T-cell (primary cell): ENCODE measurements at regions not wholly inside any gene's neighbourhood (a gene's known extent, or its start where the extent isn't known, plus 50 kb on each side); places are given as distances from the start of the nearest gene placed in this dataset.

Source experiments
- ATAC-seq, 4 experiments: fragments of 200-7000 bp in 3 of 4; fragments of 150-1000 bp in 1 of 4; cut with Tn5 transposase; replicated peaks in 1 of 4; 1 replicate in 3 of 4; 2 replicates in 1 of 4; pipeline ENCODE4 v1.10.0; 2021; ENCODE audit warnings: moderate library complexity in 3 of 4, mild to moderate bottlenecking in 2 of 4, moderate number of reproducible peaks in 1 of 4
- CTCF ChIA-PET, 2 donors: fragments of 300-600 bp; sonication (Branson Sonifier 250); formaldehyde crosslinking; loops; one replicate each; lab custom pipeline; 2022; ENCODE audit warnings: antibody characterized with exemption in 2 of 2; lab: Charles Lee
- POLR2A ChIA-PET, 2 donors: fragments of 300-600 bp; sonication (Branson Sonifier 250); formaldehyde crosslinking; loops; one replicate each; lab custom pipeline; 2022; ENCODE audit warnings: antibody characterized with exemption in 2 of 2; lab: Charles Lee
- DNase-seq, 35 experiments: peaks; one replicate each; pipeline versions ENCODE4 v3.0.0 to v3.0.0-alpha.2; 2013 to 2023
- H3K27ac ChIP-seq: one replicate; pipeline ENCODE4 v1.5.1; 2013; ENCODE audit warnings: low read length
- H3K27me3 ChIP-seq, 2 experiments: replicated peaks in 1 of 2; 1 replicate in 1 of 2; 2 replicates in 1 of 2; pipeline versions ENCODE4 v1.6.1 to v1.7.0; 2013; ENCODE audit warnings: low read length in 1 of 2, mixed read lengths in 1 of 2; ENCODE audit not compliant: control insufficient read depth in 2 of 2, insufficient read depth in 2 of 2; ENCODE audit errors: extremely low read depth in 1 of 2
- H3K36me3 ChIP-seq, 2 donors: 1 replicate in 1 of 2; 2 replicates in 1 of 2; pipeline versions ENCODE4 v1.6.1 to v1.7.0; 2013; ENCODE audit warnings: low read length in 1 of 2; ENCODE audit not compliant: control insufficient read depth in 2 of 2, insufficient read depth in 1 of 2; ENCODE audit errors: extremely low read depth in 1 of 2
- H3K4me1 ChIP-seq, 2 experiments: 1 replicate in 1 of 2; 2 replicates in 1 of 2; pipeline versions ENCODE4 v1.6.1 to v1.7.0; 2013; ENCODE audit warnings: low read length in 2 of 2, mixed read lengths in 1 of 2; ENCODE audit not compliant: insufficient read depth in 2 of 2, control insufficient read depth in 1 of 2; ENCODE audit errors: extremely low read depth in 1 of 2
- H3K4me3 ChIP-seq, 2 donors: 1 replicate in 1 of 2; 2 replicates in 1 of 2; pipeline versions ENCODE4 v1.5.1 to v1.7.0; 2013; ENCODE audit warnings: mild to moderate bottlenecking in 2 of 2, low read length in 1 of 2, moderate library complexity in 1 of 2; ENCODE audit not compliant: control insufficient read depth in 1 of 2; ENCODE audit errors: extremely low read depth in 1 of 2
- H3K9me3 ChIP-seq: 2 replicates; pipeline ENCODE4 v1.7.0; 2013
- H3K27ac Mint-ChIP-seq, 2 donors: one replicate each; pipeline ENCODE4 v1.8.0; 2020 to 2021; ENCODE audit warnings: mild to moderate bottlenecking in 2 of 2, mixed read lengths in 2 of 2
- H3K27me3 Mint-ChIP-seq, 2 donors: one replicate each; pipeline ENCODE4 v1.8.0; 2021 to 2022; ENCODE audit warnings: mixed read lengths in 2 of 2
- H3K36me3 Mint-ChIP-seq: one replicate; pipeline ENCODE4 v1.8.0; 2021; ENCODE audit warnings: mixed read lengths
- H3K4me1 Mint-ChIP-seq, 3 donors: one replicate each; pipeline ENCODE4 v1.8.0; 2020 to 2022; ENCODE audit warnings: mixed read lengths in 3 of 3, mild to moderate bottlenecking in 1 of 3
- H3K4me3 Mint-ChIP-seq, 3 donors: one replicate each; pipeline ENCODE4 v1.8.0; 2020 to 2022; ENCODE audit warnings: mild to moderate bottlenecking in 3 of 3, mixed read lengths in 3 of 3, moderate library complexity in 3 of 3
- H3K9me3 Mint-ChIP-seq, 3 donors: one replicate each; pipeline ENCODE4 v1.8.0; 2020 to 2022; ENCODE audit warnings: mixed read lengths in 3 of 3
- WGBS: methylation state at CpG from one replicate; pipeline ENCODE4 v1.1.5; 2013; ENCODE audit warnings: missing lambda C conversion rate; ENCODE audit not compliant: insufficient coverage; 5-methylcytosine and 5-hydroxymethylcytosine counted together

GRCh38 chr9:95719354-95719753 is 156.1 kb upstream of the ERCC6L2 start:
- ChIA-PET POLR2A (no interaction called here), CTCF (no interaction called here)
- no peak for DNase-seq
- peaks cover 6 to 8% of the 10 kb centered on the region in 2 experiments for H3K4me1 ChIP-seq
- H3K9me3 Mint-ChIP-seq = peaks cover 4 to 17% (median 6%) of the 10 kb centered on the region in 3 donors
- no peak overlapping the region for H3K4me3 Mint-ChIP-seq
- H3K4me3 ChIP-seq = no peak overlapping the region
- no peak overlapping the region for H3K27ac Mint-ChIP-seq
- H3K4me1 Mint-ChIP-seq = peaks cover 19 to 21% (median 21%) of the 10 kb centered on the region in 3 donors
- peaks cover 3% of the 10 kb centered on the region for H3K36me3 Mint-ChIP-seq
- no peak overlapping the region for H3K27ac ChIP-seq
- no peaks in the 10 kb centered on the region for H3K9me3 ChIP-seq
- peaks cover 1 to 3% of the 10 kb centered on the region in 2 donors for H3K27me3 Mint-ChIP-seq
- 72% methylated on average over 3 of the region's 8 CpGs for WGBS
- H3K27me3 ChIP-seq = no peaks in the 10 kb centered on the region
- no peaks in the 10 kb centered on the region for H3K36me3 ChIP-seq
- ATAC-seq = no peak

GRCh38 chr9:95718263-95718662 is 157.2 kb upstream of the ERCC6L2 start:
- Mint-ChIP-seq H3K9me3 (peaks cover 3 to 13% (median 4%) of the 10 kb centered on the region in 3 donors), H3K27ac (no peak overlapping the region), H3K27me3 (peaks cover 1 to 3% of the 10 kb centered on the region in 2 donors), H3K4me3 (no peak overlapping the region), H3K36me3 (peaks cover 3% of the 10 kb centered on the region), H3K4me1 (peaks cover 8 to 10% (median 10%) of the 10 kb centered on the region in 3 donors)
- DNase-seq (no peak), ATAC-seq (no peak)
- H3K36me3 ChIP-seq = no peaks in the 10 kb centered on the region
- H3K27me3 ChIP-seq = no peaks in the 10 kb centered on the region
- H3K4me3 ChIP-seq = no peak overlapping the region
- ChIA-PET POLR2A (no interaction called here), CTCF (interaction anchor here in 1 of 2 donors (0.5 kb wide), 1 partner anchor 64 kb away, joined by 4 read pairs; no protein-coding TSS in a partner anchor)
- no peaks in the 10 kb centered on the region for H3K4me1 ChIP-seq
- H3K9me3 ChIP-seq = no peaks in the 10 kb centered on the region
- no peak overlapping the region for H3K27ac ChIP-seq

- Histone ChIP-seq H3K4me1 (no peaks in the 10 kb centered on the region), H3K9me3 (no peaks in the 10 kb centered on the region), H3K27ac (no peak overlapping the region), H3K4me3 (no peak overlapping the region), H3K36me3 (no peaks in the 10 kb centered on the region), H3K27me3 (no peaks in the 10 kb centered on the region)
- H3K4me3 Mint-ChIP-seq = no peak overlapping the region
- ChIA-PET CTCF (interaction anchor here in 1 of 2 donors (0.6 kb wide), 1 partner anchor 30 kb away, joined by 3 read pairs; no protein-coding TSS in a partner anchor), POLR2A (no interaction called here)
- WGBS = 100% methylated on average over 1 of the region's 3 CpGs
- H3K4me1 Mint-ChIP-seq = no peaks in the 10 kb centered on the region
- DNase-seq (no peak), ATAC-seq (no peak)
- peaks cover 3% of the 10 kb centered on the region for H3K36me3 Mint-ChIP-seq
- H3K9me3 Mint-ChIP-seq = peaks cover 3 to 13% (median 4%) of the 10 kb centered on the region in 3 donors
- H3K27ac Mint-ChIP-seq = no peak overlapping the region
- H3K27me3 Mint-ChIP-seq = peaks cover 1 to 3% of the 10 kb centered on the region in 2 donors
Observed at GRCh38 chr9:95715868-95716435, 159.5 kb upstream of the ERCC6L2 start.

- ChIA-PET POLR2A (no interaction called here), CTCF (no interaction called here)
- Histone ChIP-seq H3K36me3 (no peaks in the 10 kb centered on the region), H3K27ac (no peak overlapping the region), H3K9me3 (no peaks in the 10 kb centered on the region), H3K4me1 (no peaks in the 10 kb centered on the region), H3K27me3 (peaks cover 0 to 9% of the 10 kb centered on the region in 2 experiments), H3K4me3 (no peak overlapping the region)
- Mint-ChIP-seq H3K27me3 (peaks cover under 1 to 11% of the 10 kb centered on the region in 2 donors), H3K9me3 (peaks cover 0 to 3% (median under 1%) of the 10 kb centered on the region in 3 donors), H3K27ac (no peak overlapping the region), H3K36me3 (peaks cover 1% of the 10 kb centered on the region), H3K4me1 (no peaks in the 10 kb centered on the region), H3K4me3 (no peak overlapping the region)
- DNase-seq (no peak), ATAC-seq (no peak)
- WGBS = 95% methylated on average over 6 of the region's 8 CpGs
Observed at GRCh38 chr9:95710446-95710845, 165.0 kb upstream of the ERCC6L2 start.

- no CpG with 5 or more reads among the region's 1 CpG for WGBS
- Mint-ChIP-seq H3K27me3 (peaks cover 2 to 5% of the 10 kb centered on the region in 2 donors), H3K4me3 (no peak overlapping the region), H3K27ac (no peak overlapping the region), H3K4me1 (no peaks in the 10 kb centered on the region), H3K36me3 (no peaks in the 10 kb centered on the region), H3K9me3 (peaks cover 0 to 3% (median 0%) of the 10 kb centered on the region in 3 donors)
- H3K36me3 ChIP-seq = no peaks in the 10 kb centered on the region
- no peaks in the 10 kb centered on the region for H3K9me3 ChIP-seq
- H3K4me1 ChIP-seq = no peaks in the 10 kb centered on the region
- no peak overlapping the region for H3K4me3 ChIP-seq
- no peak for ATAC-seq
- DNase-seq = no peak
- ChIA-PET CTCF (no interaction called here), POLR2A (no interaction called here)
- peaks cover 0 to 5% of the 10 kb centered on the region in 2 experiments for H3K27me3 ChIP-seq
- H3K27ac ChIP-seq = no peak overlapping the region
Observed at GRCh38 chr9:95696701-95697100, 178.8 kb upstream of the ERCC6L2 start.

- Histone ChIP-seq H3K4me1 (no peaks in the 10 kb centered on the region), H3K4me3 (no peak overlapping the region), H3K27me3 (peaks cover 0 to under 1% of the 10 kb centered on the region in 2 experiments), H3K27ac (no peak overlapping the region), H3K36me3 (no peaks in the 10 kb centered on the region), H3K9me3 (no peaks in the 10 kb centered on the region)
- WGBS = no CpG with 5 or more reads among the region's 4 CpGs
- H3K9me3 Mint-ChIP-seq = peaks cover 0 to 7% (median 0%) of the 10 kb centered on the region in 3 donors
- no peak for ATAC-seq
- H3K27me3 Mint-ChIP-seq = peaks cover 0 to 2% of the 10 kb centered on the region in 2 donors
- DNase-seq = no peak
- no peak overlapping the region for H3K4me3 Mint-ChIP-seq
- CTCF ChIA-PET = no interaction called here
- no peaks in the 10 kb centered on the region for H3K4me1 Mint-ChIP-seq
- H3K27ac Mint-ChIP-seq = no peak overlapping the region
- H3K36me3 Mint-ChIP-seq = peaks cover 3% of the 10 kb centered on the region
- POLR2A ChIA-PET = no interaction called here
Observed at GRCh38 chr9:95691435-95691834, 174.7 kb upstream of the PTCH1 start.
